ENCODE measurements at regions not wholly inside any gene's neighbourhood (a gene's known extent, or its start where the extent isn't known, plus 50 kb on each side); places are given as distances from the start of the nearest gene placed in this dataset.

DNA sequence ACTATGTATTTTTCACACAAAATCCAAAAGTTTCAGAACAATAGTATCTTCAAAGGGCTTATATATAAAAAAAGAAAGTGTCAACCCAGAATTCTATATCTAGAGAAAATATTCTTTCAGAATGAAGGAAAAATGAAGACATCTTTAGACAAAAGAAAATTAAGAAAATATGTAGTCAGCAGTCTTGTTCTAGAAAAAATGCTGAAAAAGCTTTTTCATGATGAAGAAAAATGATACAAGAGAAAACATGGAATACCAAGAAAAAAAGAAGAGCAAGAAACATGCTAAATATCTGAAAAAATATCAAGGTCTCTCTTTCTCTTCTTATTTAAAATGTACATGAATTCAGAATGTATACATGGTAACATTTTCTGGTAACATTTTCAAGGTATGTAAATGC lies 816.8 kb upstream of the FAT3 start:
- TF ChIP-seq, protein P1, sequence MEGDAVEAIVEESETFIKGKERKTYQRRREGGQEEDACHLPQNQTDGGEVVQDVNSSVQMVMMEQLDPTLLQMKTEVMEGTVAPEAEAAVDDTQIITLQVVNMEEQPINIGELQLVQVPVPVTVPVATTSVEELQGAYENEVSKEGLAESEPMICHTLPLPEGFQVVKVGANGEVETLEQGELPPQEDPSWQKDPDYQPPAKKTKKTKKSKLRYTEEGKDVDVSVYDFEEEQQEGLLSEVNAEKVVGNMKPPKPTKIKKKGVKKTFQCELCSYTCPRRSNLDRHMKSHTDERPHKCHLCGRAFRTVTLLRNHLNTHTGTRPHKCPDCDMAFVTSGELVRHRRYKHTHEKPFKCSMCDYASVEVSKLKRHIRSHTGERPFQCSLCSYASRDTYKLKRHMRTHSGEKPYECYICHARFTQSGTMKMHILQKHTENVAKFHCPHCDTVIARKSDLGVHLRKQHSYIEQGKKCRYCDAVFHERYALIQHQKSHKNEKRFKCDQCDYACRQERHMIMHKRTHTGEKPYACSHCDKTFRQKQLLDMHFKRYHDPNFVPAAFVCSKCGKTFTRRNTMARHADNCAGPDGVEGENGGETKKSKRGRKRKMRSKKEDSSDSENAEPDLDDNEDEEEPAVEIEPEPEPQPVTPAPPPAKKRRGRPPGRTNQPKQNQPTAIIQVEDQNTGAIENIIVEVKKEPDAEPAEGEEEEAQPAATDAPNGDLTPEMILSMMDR (IDR thresholded peaks at IDR 0.05), result no peak
- TF ChIP-seq POLR2AphosphoS5 (IDR thresholded peaks at IDR 0.05), result no peak
- no peak for TF ChIP-seq POLR2A (IDR thresholded peaks at IDR 0.05; ENCODE audit: low read depth)
